Mucosa of stomach (tissue), 1 donor: ENCODE measurements at regions not wholly inside any gene's neighbourhood (a gene's known extent, or its start where the extent isn't known, plus 50 kb on each side); places are given as distances from the start of the nearest gene placed in this dataset.
"Not testable (repeated sequence)": the region's sequence is repeated elsewhere in the genome, so short reads cannot be mapped to it uniquely, and the experiment has no call there.

Experiments used
- H3K27me3 ChIP-seq: one replicate; pipeline ENCODE4 v1.7.0; 2013; ENCODE audit warnings: mild to moderate bottlenecking, low read length; ENCODE audit not compliant: control insufficient read depth, insufficient read depth
- H3K36me3 ChIP-seq: one replicate; pipeline ENCODE4 v1.7.0; 2013; ENCODE audit warnings: low read length; ENCODE audit not compliant: control insufficient read depth, insufficient read depth
- H3K4me1 ChIP-seq: one replicate; pipeline ENCODE4 v1.7.0; 2013; ENCODE audit warnings: mild to moderate bottlenecking, low read length; ENCODE audit not compliant: control insufficient read depth, insufficient read depth
- H3K4me3 ChIP-seq: one replicate; pipeline ENCODE4 v1.7.0; 2013; ENCODE audit warnings: low read length
- H3K9ac ChIP-seq: one replicate; pipeline ENCODE4 v1.7.0; 2013; ENCODE audit warnings: mild to moderate bottlenecking, low read length, moderate library complexity
- H3K9me3 ChIP-seq: one replicate; pipeline ENCODE4 v1.7.0; 2013; ENCODE audit warnings: mild to moderate bottlenecking, low read length, moderate library complexity; ENCODE audit not compliant: control insufficient read depth
- donor health status: Pancreatic carcinoma.

DNA sequence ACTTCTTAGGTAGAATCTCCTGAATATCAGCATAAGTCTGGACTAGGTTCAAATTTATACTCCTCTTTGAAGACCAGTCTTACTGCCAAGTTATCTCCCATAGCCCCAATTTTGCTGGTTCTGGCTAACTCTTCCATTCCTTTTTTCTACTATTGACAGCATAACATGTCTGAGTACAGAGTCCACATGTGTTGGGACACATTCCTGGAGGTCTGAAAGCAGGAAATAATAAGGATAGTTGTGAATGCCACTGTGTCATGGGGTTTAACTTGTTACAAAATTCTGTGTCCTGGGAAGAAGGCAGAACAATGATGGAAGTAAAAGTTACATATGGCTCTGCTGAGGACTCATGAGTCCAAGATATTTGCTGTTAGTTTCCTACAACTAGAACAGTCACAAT lies 57.4 kb upstream of the ZBTB20 start:
- H3K9ac ChIP-seq, result no peak overlapping the region
- no peak overlapping the region for H3K4me3 ChIP-seq
- H3K4me1 ChIP-seq, result no peaks in the 10 kb centered on the region
- H3K9me3 ChIP-seq, result no peaks in the 10 kb centered on the region
- H3K27me3 ChIP-seq, result no peaks in the 10 kb centered on the region
- H3K36me3 ChIP-seq, result no peaks in the 10 kb centered on the region

DNA sequence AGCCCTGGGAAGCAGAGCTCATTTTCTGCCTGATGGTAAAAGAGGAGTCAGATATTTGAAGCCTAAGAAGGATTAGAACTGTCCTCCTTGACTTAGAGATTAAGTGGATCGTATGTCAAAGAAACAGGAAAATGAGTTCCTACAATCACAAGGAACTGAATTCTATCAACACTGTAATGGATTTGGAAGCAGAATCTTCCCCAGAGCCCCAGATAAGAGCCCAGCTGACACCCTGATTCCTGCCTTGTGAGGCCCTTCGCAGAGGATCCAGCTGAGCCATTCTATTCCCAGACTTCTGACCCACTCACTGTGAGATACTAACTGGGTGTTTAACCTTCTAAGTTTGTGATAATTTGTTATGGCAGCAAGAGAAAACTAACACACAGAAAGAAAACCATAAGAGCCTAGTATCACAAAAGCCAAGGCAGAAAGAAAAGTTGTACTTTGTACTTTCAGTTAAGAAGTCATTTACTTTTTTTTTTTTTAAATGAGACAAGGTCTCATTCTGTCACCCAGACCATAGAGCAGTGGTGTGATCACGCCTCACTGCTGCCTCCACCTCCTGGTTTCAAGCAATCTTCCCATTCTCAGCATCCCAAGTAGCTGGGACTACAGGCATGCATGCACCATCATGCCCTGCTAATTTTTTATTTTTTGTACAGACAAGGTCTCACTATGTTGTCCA lies 61.1 kb upstream of the ZBTB20 start:
- H3K36me3 ChIP-seq, result no peaks in the 10 kb centered on the region
- H3K9me3 ChIP-seq, result no peaks in the 10 kb centered on the region
- H3K9ac ChIP-seq, result no peak overlapping the region
- H3K4me1 ChIP-seq, result no peaks in the 10 kb centered on the region
- no peak overlapping the region for H3K4me3 ChIP-seq
- no peaks in the 10 kb centered on the region for H3K27me3 ChIP-seq

DNA sequence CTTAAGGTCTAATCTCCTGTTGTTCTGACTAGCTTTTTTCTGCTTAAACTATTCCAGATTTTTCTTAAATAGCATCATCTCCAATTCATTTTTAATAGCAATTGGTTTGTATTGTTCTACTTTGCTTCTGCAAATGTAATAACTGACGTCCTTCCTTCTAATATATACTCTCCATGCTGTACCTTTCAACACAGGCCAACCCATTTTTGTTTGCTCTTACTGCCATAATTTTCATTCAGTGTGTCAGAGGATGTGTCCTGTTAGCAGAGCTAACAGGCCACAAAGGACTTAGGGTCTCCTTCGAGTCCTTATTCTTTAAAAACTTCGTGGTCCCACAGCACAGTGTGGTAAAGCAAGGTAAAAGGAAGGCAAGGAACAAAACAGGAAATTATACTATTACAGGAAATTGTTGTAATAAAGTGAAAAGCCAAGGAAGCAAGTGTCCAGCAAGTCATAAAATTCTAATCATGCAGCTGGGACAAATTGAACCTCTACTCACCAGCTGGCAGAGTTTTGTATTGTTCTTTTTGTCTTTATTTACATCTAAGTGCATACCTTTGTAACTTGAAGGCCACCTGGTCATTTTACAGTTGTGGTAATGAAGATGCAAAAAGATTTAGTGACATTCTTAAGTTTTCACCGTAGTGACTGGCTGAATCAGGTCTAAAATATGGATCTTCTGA lies 64.9 kb upstream of the ZBTB20 start:
- Histone ChIP-seq H3K4me1 (no peaks in the 10 kb centered on the region), H3K9me3 (no peaks in the 10 kb centered on the region), H3K27me3 (no peaks in the 10 kb centered on the region), H3K9ac (no peak overlapping the region), H3K36me3 (no peaks in the 10 kb centered on the region), H3K4me3 (no peak overlapping the region)

DNA sequence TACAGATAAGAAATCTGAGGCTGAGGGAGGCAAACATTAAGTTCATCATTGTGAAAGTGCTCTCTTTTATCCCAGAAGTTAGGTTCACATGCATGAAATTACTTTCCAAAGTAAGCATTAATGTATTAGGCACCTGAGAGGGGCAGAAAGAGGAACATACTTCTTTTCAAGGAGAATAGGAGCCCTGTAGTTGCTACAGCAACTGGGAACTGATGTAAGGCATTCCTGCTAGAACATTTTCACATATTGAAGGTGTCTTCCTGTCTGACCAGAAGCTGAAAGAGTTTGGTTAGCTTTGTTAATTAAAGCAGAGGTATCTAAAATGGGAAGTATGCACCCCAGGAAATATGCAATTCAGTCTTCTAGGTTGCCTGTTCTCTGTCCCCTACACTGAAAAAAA lies 65.5 kb upstream of the ZBTB20 start:
- H3K4me3 ChIP-seq, result no peak overlapping the region
- no peaks in the 10 kb centered on the region for H3K27me3 ChIP-seq
- peaks cover under 1% of the 10 kb centered on the region for H3K4me1 ChIP-seq
- no peak overlapping the region for H3K9ac ChIP-seq
- no peaks in the 10 kb centered on the region for H3K9me3 ChIP-seq
- H3K36me3 ChIP-seq, result no peaks in the 10 kb centered on the region

DNA sequence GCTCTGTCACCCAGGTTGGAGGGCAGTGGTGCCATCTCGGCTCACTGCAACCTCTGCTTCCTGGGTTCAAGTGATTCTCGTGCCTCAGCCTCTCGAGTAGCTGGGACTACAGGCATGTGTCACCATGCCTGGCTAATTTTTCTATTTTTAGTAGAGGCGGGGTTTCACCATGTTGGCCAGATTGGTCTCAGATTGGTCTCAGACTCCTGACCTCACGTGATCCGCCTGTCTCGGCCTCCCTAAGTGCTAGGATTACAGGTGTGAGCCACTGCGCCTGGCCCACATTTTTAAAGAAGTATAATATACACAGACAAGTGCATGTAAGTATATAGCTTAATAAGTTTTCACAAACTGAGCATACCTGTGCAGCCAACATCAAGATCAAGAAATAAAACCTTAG lies 66.0 kb upstream of the ZBTB20 start:
- H3K27me3 ChIP-seq, H3K9me3 ChIP-seq, H3K9ac ChIP-seq, H3K36me3 ChIP-seq, H3K4me3 ChIP-seq, H3K4me1 ChIP-seq: not testable (repeated sequence)

DNA sequence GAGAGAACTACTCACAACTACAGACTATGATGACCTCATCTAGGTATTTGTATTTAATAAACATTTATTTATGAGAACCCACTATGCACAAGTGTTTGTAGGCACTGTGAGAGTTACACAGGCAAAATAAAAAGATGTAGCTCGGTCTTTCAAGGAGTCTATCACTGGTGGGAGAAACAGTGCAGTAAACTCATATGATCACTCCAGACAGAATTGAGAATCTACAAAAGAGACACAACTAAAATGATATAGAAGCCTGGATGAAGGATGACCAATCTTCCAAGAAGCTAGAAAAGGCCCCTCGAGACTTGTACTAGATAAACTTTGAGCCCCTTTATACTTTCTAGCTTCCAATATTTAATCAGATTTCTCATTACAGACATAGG lies 70.2 kb upstream of the ZBTB20 start:
- Histone ChIP-seq H3K4me1 (peaks cover 11% of the 10 kb centered on the region), H3K9ac (no peak overlapping the region), H3K36me3 (no peaks in the 10 kb centered on the region), H3K4me3 (no peak overlapping the region), H3K9me3 (no peaks in the 10 kb centered on the region), H3K27me3 (no peaks in the 10 kb centered on the region)

DNA sequence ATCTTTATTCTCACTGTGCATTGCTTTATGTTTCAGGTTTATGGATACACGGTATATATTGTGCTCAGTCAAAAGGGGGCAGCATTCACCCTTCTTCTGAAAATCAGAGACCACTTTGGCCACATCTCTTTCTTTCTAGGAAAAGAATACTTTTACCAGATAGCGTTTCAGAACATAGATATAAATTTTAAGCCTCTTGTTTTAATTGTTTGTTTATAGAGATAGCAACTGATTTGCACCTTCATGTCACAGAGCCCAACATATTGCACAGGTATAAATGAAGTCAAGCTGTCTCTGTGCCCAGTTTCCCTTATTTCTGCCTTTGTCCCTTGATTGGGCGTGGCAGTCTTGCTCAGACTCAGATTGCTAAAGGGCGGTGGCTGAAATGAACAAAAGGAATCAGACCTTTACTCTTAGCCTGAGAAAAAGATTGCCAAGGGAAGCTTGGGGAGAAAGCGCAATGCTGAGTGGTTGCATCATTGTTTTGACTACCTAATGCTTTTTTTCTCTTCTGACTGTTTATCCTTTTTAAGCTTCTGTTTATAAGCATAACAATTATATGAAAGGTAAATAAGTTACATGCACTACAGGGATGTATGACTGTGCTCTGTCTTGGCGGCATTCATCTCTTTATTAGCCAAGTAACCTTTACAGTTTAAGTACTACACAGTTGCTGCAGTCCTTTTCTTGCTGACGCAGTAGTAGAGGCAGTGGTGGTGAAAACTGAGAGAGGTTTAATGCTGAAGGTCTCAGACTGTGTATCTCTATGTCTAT lies 70.8 kb upstream of the ZBTB20 start:
- Histone ChIP-seq H3K9me3 (no peaks in the 10 kb centered on the region), H3K36me3 (no peaks in the 10 kb centered on the region), H3K27me3 (no peaks in the 10 kb centered on the region), H3K4me1 (peaks cover 11% of the 10 kb centered on the region), H3K4me3 (no peak overlapping the region), H3K9ac (no peak overlapping the region)

DNA sequence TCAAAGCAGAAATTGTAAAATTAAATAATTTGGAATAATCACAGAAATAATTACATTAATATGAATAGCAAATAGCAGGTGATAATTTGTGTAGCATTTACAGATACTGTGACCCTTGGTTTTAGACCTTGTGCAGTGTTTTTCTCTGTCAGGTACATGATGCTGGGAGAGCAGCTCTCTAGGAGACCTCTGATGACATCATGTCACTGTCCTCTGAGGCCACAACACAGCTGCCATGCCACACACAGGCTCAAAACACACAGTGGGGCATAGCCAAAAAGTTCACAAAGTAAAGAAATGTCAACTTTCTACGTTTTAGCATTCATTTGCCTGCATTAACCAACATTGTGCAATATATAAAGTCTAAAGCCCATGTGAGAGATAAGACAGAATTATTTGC lies 71.8 kb upstream of the ZBTB20 start:
- Histone ChIP-seq H3K27me3 (no peaks in the 10 kb centered on the region), H3K9me3 (no peaks in the 10 kb centered on the region), H3K4me3 (no peak overlapping the region), H3K36me3 (no peaks in the 10 kb centered on the region), H3K4me1 (peaks cover 11% of the 10 kb centered on the region), H3K9ac (no peak overlapping the region)

DNA sequence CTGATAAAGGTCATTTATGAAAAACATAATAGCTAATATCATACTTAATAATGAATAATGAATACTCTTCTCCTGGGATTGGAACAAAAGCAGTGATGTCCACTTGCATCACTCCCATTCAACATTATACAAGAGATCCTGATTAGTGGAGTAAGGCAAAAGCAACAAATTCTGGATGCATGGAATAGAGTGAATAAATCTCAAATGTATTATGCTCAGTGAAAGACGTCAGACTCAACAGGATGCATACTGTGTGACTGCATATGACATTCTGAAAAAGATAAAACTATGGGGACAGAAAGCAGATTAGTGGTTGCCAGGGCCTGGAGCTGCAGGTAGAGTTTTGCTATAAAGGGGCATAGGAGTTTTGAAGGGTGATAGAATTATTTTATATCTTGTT lies 77.6 kb upstream of the ZBTB20 start:
- no peak overlapping the region for H3K9ac ChIP-seq
- H3K36me3 ChIP-seq, result no peaks in the 10 kb centered on the region
- no peaks in the 10 kb centered on the region for H3K4me1 ChIP-seq
- H3K9me3 ChIP-seq, result no peaks in the 10 kb centered on the region
- H3K4me3 ChIP-seq, result no peak overlapping the region
- H3K27me3 ChIP-seq, result no peaks in the 10 kb centered on the region

DNA sequence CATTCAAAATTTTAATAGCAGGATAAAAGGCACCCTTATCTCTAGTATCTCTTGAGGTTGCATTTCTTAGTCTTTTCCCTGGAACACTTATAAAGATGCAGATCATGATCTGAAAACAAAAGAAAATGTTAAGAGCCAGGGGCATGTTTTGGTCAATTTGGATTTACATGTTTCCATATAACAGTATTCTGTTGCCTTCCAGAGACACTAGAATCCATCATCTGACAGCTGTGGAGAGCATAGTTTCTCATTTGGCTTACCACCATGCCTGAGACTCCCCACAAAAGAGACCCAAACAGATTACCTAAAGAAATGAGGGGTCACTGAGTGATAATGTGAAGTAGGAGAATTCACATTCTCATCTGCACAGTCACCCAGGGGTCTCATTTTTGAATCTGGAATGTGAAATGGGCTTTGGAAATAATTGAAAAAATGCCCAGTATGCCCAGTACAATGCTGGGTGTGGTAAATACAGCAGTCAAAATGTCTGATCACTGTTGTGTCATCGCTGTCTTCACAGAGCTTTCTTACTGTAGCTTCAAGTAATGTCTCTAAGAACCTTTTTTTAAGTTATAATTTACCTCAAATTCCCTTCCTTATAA lies 79.9 kb upstream of the ZBTB20 start:
- Histone ChIP-seq H3K4me1 (no peaks in the 10 kb centered on the region), H3K9me3 (no peaks in the 10 kb centered on the region), H3K27me3 (no peaks in the 10 kb centered on the region), H3K9ac (no peak overlapping the region), H3K36me3 (no peaks in the 10 kb centered on the region), H3K4me3 (no peak overlapping the region)

DNA sequence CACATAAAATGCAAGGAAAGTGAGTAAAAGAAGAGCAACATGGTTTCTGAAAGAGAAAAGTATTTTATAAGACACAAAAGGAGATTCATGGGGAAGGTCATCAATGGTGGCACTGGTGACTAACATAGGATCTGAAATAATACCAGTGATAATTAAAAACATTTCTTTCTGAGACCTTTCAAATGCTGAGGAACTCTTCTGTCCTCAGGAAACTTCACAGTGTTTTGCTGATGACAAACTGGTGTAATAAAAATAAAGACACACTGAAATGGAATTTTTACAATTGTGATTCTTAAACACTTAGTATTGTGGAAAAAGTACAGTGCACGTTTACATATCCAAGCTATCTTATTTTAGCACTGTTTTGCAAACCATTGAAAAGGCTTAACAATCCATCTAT lies 80.4 kb upstream of the ZBTB20 start:
- Histone ChIP-seq H3K4me1 (no peaks in the 10 kb centered on the region), H3K27me3 (no peaks in the 10 kb centered on the region), H3K4me3 (no peak overlapping the region), H3K9me3 (no peaks in the 10 kb centered on the region), H3K9ac (no peak overlapping the region), H3K36me3 (no peaks in the 10 kb centered on the region)

DNA sequence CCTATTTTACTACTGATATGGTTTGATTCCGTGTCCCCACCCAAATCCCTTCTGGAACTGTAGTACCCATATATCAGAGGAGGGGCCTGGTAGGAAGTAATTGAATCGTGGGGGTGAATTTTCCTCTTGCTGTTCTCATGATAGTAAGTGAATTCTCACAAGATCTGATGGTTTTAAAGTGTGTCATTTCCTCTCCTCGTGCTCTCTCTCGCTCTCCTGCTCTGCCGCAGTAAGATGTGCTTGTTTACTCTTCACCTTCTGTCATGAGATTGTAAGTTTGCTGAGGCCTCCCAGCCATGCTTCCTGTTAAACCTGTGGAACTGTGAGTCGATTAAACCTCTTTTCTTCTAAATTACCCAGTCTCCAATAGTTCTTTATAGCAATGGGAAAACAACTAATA lies 81.2 kb upstream of the ZBTB20 start:
- Histone ChIP-seq H3K4me3 (no peak overlapping the region), H3K36me3 (no peaks in the 10 kb centered on the region), H3K4me1 (no peaks in the 10 kb centered on the region), H3K27me3 (no peaks in the 10 kb centered on the region), H3K9me3 (no peaks in the 10 kb centered on the region), H3K9ac (no peak overlapping the region)
